ENCODE measurements at regions not wholly inside any gene's neighbourhood (a gene's known extent, or its start where the extent isn't known, plus 50 kb on each side); places are given as distances from the start of the nearest gene placed in this dataset.

- TF ChIP-seq POLR2A (IDR thresholded peaks at IDR 0.05) (no peak), POLR2AphosphoS5 (IDR thresholded peaks at IDR 0.05) (no peak), CTCF (IDR thresholded peaks at IDR 0.05) (no peak), EP300 (IDR thresholded peaks at IDR 0.05) (no peak)
Measured at GRCh38 chr9:109872901-109873300, 92.9 kb downstream of the PALM2AKAP2 start.
